Stimulated activated CD4-positive, alpha-beta T cell treated with anti-CD3 and anti-CD28 coated beads, Interleukin-4, amount 100 ng/mL, for 24 hours (primary cell): ENCODE measurements at regions not wholly inside any gene's neighbourhood (a gene's known extent, or its start where the extent isn't known, plus 50 kb on each side); places are given as distances from the start of the nearest gene placed in this dataset.
"Not testable (repeated sequence)": the region's sequence is repeated elsewhere in the genome, so short reads cannot be mapped to it uniquely, and the experiment has no call there.

Source experiments
- DNase-seq: peaks from one replicate; pipeline ENCODE4 v3.0.0-alpha.2; 2020

GRCh38 chr3:177804646-177805045 lies 607.4 kb upstream of the TBL1XR1 start:
- DNase-seq = no peak

- DNase-seq = no peak
These were observed 610.0 kb upstream of the TBL1XR1 start for GRCh38 chr3:177807150-177807875.

GRCh38 chr3:177808928-177809478 lies 611.7 kb upstream of the TBL1XR1 start:
- not testable (repeated sequence) for DNase-seq

GRCh38 chr3:177810162-177810623 lies 612.9 kb upstream of the TBL1XR1 start:
- no peak for DNase-seq

- DNase-seq = no peak
These were observed 613.8 kb upstream of the TBL1XR1 start for GRCh38 chr3:177811112-177811511.

GRCh38 chr3:177811835-177812234 lies 614.6 kb upstream of the TBL1XR1 start:
- no peak for DNase-seq

GRCh38 chr3:177812492-177812891 lies 615.2 kb upstream of the TBL1XR1 start:
- DNase-seq = no peak

GRCh38 chr3:177813322-177813721 lies 616.0 kb upstream of the TBL1XR1 start:
- no peak for DNase-seq

- no peak for DNase-seq
These were observed 619.5 kb upstream of the TBL1XR1 start for GRCh38 chr3:177816667-177817208.

- no peak for DNase-seq
These were observed 620.5 kb upstream of the TBL1XR1 start for GRCh38 chr3:177817751-177818150.

- no peak for DNase-seq
These were observed 621.5 kb upstream of the TBL1XR1 start for GRCh38 chr3:177818712-177819240.

- DNase-seq = no peak
These were observed 623.5 kb upstream of the TBL1XR1 start for GRCh38 chr3:177820683-177821316.

GRCh38 chr3:177822681-177823096 lies 625.4 kb upstream of the TBL1XR1 start:
- no peak for DNase-seq

GRCh38 chr3:177823701-177824189 lies 626.5 kb upstream of the TBL1XR1 start:
- no peak for DNase-seq

GRCh38 chr3:177824190-177824786 lies 627.0 kb upstream of the TBL1XR1 start:
- DNase-seq = no peak

GRCh38 chr3:177824841-177825240 lies 627.6 kb upstream of the TBL1XR1 start:
- DNase-seq = no peak

- DNase-seq = no peak
These were observed 629.0 kb upstream of the TBL1XR1 start for GRCh38 chr3:177826253-177826652.

- no peak for DNase-seq
These were observed 630.4 kb upstream of the TBL1XR1 start for GRCh38 chr3:177827511-177828207.

GRCh38 chr3:177828208-177828565 lies 630.9 kb upstream of the TBL1XR1 start:
- DNase-seq = no peak

GRCh38 chr3:177830411-177830849 lies 633.1 kb upstream of the TBL1XR1 start:
- DNase-seq = no peak

- DNase-seq = no peak
These were observed 634.1 kb upstream of the TBL1XR1 start for GRCh38 chr3:177831361-177831760.

GRCh38 chr3:177832880-177833279 lies 635.6 kb upstream of the TBL1XR1 start:
- DNase-seq = no peak
